Thyroid gland (tissue), 4 donors: ENCODE measurements at regions not wholly inside any gene's neighbourhood (a gene's known extent, or its start where the extent isn't known, plus 50 kb on each side); places are given as distances from the start of the nearest gene placed in this dataset.

Experiments
- DNase-seq, 2 donors: peaks; one replicate each; pipeline ENCODE4 v3.0.0-alpha.2; 2019
- H3K27ac ChIP-seq, 3 donors: fragments of 200-600 bp; sonication (generic); 1 replicate in 2 of 3; 2 replicates in 1 of 3; pipeline ENCODE4 v1.5.1; 2016 to 2019; ENCODE audit warnings: mild to moderate bottlenecking in 1 of 3, moderate library complexity in 1 of 3
- H3K27me3 ChIP-seq: fragments of 200-600 bp; sonication (generic); one replicate; pipeline ENCODE4 v1.5.1; 2019
- H3K36me3 ChIP-seq, 2 donors: fragments of 200-600 bp; sonication (generic); one replicate each; pipeline ENCODE4 v1.5.1; 2016 to 2019
- H3K4me1 ChIP-seq, 2 donors: fragments of 200-600 bp; sonication (generic); one replicate each; pipeline ENCODE4 v1.5.1; 2017 to 2019
- H3K4me3 ChIP-seq, 3 donors: fragments of 200-600 bp; sonication (generic); replicated peaks in 1 of 3; 1 replicate in 2 of 3; 2 replicates in 1 of 3; pipeline ENCODE4 v1.5.1; 2016; ENCODE audit warnings: mild to moderate bottlenecking in 1 of 3
- H3K9me3 ChIP-seq: fragments of 200-600 bp; sonication (generic); one replicate; pipeline ENCODE4 v1.5.1; 2017
- CTCF ChIP-seq, 6 experiments: fragments of 200-600 bp in 3 of 6; fragments of 450-650 bp in 3 of 6; sonication (generic) in 3 of 6; IDR thresholded peaks; one replicate each; pipeline ENCODE4 v1.5.1; 2016 to 2019; ENCODE audit warnings: antibody characterized with exemption in 6 of 6, mild to moderate bottlenecking in 2 of 6, inconsistent platforms in 1 of 6, moderate library complexity in 1 of 6
- POLR2A ChIP-seq, 2 donors: fragments of 450-650 bp; IDR thresholded peaks; one replicate each; pipeline ENCODE4 v1.6.1; 2017; ENCODE audit warnings: antibody characterized with exemption in 2 of 2, mild to moderate bottlenecking in 2 of 2, moderate library complexity in 1 of 2
- WGBS, 2 donors: methylation state at CpG; one replicate each; pipeline ENCODE4 v1.1.5; 2017; 5-methylcytosine and 5-hydroxymethylcytosine counted together
- intact Hi-C: fragments of 100-400 bp; cut with DNase I; formaldehyde crosslinking; loops from one replicate; pipeline ENCODE4 v1.15.1; 2023

- no peaks in the 10 kb centered on the region for H3K36me3 ChIP-seq
- no peaks in the 10 kb centered on the region for H3K9me3 ChIP-seq
- no peak overlapping the region for H3K27ac ChIP-seq
- H3K4me1 ChIP-seq = peaks cover under 1 to 6% of the 10 kb centered on the region in 2 donors
- no peak overlapping the region for H3K4me3 ChIP-seq
- no peak for TF ChIP-seq CTCF (IDR thresholded peaks at IDR 0.05)
- no peak for TF ChIP-seq POLR2A (IDR thresholded peaks at IDR 0.05)
- 85 to 94% methylated on average over 4 of the region's 4 CpGs for WGBS, 2 donors
- intact Hi-C loops = no loop called here
- DNase-seq = no peak
- no peaks in the 10 kb centered on the region for H3K27me3 ChIP-seq
Measured at GRCh38 chr9:87189006-87189405, 241.7 kb upstream of the GAS1 start.

- Histone ChIP-seq H3K4me1 (peaks cover 7 to 16% of the 10 kb centered on the region in 2 donors), H3K36me3 (no peaks in the 10 kb centered on the region), H3K9me3 (no peaks in the 10 kb centered on the region), H3K27ac (no peak overlapping the region), H3K4me3 (no peak overlapping the region), H3K27me3 (no peaks in the 10 kb centered on the region)
- no peak for DNase-seq
- intact Hi-C loops = no loop called here
- no peak for TF ChIP-seq CTCF (IDR thresholded peaks at IDR 0.05)
- TF ChIP-seq POLR2A (IDR thresholded peaks at IDR 0.05) = no peak
- WGBS, 2 donors = 96 to 100% methylated on average over 1 of the region's 1 CpG
Measured at GRCh38 chr9:87193151-87193550, 245.8 kb upstream of the GAS1 start.

- intact Hi-C loops = no loop called here
- H3K4me1 ChIP-seq = peaks cover 7 to 16% of the 10 kb centered on the region in 2 donors
- peak overlapping the region in 2 of 3 donors; percentile 20 to 31 for H3K27ac ChIP-seq
- H3K4me3 ChIP-seq = no peak overlapping the region
- H3K36me3 ChIP-seq = no peaks in the 10 kb centered on the region
- 24 to 27% methylated on average over 9 of the region's 9 CpGs for WGBS, 2 donors
- peak; percentile 60 to 68 for DNase-seq
- no peaks in the 10 kb centered on the region for H3K27me3 ChIP-seq
- H3K9me3 ChIP-seq = no peaks in the 10 kb centered on the region
- TF ChIP-seq CTCF (IDR thresholded peaks at IDR 0.05) (no peak), POLR2A (IDR thresholded peaks at IDR 0.05) (no peak)
Measured at GRCh38 chr9:87193925-87194868, 246.9 kb upstream of the GAS1 start.

- H3K27ac ChIP-seq = no peak overlapping the region
- H3K9me3 ChIP-seq = no peaks in the 10 kb centered on the region
- no peak overlapping the region for H3K4me3 ChIP-seq
- no peaks in the 10 kb centered on the region for H3K36me3 ChIP-seq
- no peaks in the 10 kb centered on the region for H3K27me3 ChIP-seq
- TF ChIP-seq CTCF (IDR thresholded peaks at IDR 0.05) (no peak), POLR2A (IDR thresholded peaks at IDR 0.05) (no peak)
- intact Hi-C loops = no loop called here
- no peak for DNase-seq
- H3K4me1 ChIP-seq = peaks cover 7 to 16% of the 10 kb centered on the region in 2 donors
Measured at GRCh38 chr9:87195306-87195705, 248.0 kb upstream of the GAS1 start.
